ENCODE measurements at regions not wholly inside any gene's neighbourhood (a gene's known extent, or its start where the extent isn't known, plus 50 kb on each side); places are given as distances from the start of the nearest gene placed in this dataset.

DNA sequence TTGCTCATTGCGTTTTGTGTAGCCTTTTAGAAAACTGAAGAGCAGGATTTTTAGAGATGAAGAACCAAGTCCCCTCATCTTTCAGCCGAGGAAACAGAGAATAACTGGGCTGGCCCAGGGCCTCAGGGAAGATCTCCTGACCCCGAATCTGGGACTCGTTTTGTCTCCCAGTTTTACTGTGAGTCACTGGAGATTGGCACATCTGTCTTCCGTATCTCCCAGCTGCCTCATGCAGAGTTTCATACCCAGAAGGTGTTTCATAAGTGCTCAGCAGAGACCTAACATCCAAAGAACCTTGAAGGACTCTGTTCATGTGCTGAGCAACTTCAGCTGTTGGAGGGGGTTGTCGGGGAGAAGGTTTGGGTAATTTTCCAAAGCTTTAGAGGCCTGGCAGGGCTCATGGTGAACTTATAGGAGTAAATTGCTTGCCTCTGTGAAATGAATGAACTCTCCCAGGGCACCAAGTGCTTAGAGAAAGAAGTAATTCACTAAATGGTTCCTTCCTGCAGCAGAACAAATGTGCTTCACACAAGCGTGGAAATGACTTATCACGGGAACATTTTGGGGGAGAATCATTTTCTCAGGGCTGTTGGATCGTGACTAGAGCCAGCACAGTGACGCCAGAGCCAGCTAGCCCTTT lies 121.4 kb downstream of the FAM43A start:
- no peaks in the 10 kb centered on the region for H3K79me2 ChIP-seq (ENCODE audit: low read length)
- H3K4me1 ChIP-seq (ENCODE audit: low read length) = no peaks in the 10 kb centered on the region
- H3K27me3 ChIP-seq (replicated peaks; ENCODE audit: insufficient read depth, low read length) = no peaks in the 10 kb centered on the region
- DNase-seq = no peak
- H2AFZ ChIP-seq (ENCODE audit: low read length) = no peak overlapping the region
- TF ChIP-seq EZH2 (optimal IDR thresholded peaks at IDR 0.05; ENCODE audit: low read depth, low read length) (no peak), EZH2phosphoT487 (IDR thresholded peaks at IDR 0.05; ENCODE audit: low read length) (no peak)
- TF ChIP-seq, protein P1, sequence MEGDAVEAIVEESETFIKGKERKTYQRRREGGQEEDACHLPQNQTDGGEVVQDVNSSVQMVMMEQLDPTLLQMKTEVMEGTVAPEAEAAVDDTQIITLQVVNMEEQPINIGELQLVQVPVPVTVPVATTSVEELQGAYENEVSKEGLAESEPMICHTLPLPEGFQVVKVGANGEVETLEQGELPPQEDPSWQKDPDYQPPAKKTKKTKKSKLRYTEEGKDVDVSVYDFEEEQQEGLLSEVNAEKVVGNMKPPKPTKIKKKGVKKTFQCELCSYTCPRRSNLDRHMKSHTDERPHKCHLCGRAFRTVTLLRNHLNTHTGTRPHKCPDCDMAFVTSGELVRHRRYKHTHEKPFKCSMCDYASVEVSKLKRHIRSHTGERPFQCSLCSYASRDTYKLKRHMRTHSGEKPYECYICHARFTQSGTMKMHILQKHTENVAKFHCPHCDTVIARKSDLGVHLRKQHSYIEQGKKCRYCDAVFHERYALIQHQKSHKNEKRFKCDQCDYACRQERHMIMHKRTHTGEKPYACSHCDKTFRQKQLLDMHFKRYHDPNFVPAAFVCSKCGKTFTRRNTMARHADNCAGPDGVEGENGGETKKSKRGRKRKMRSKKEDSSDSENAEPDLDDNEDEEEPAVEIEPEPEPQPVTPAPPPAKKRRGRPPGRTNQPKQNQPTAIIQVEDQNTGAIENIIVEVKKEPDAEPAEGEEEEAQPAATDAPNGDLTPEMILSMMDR (IDR thresholded peaks at IDR 0.05; ENCODE audit: low read length) = no peak
- H3K9me3 ChIP-seq (replicated peaks; ENCODE audit: insufficient read depth, low read length) = no peaks in the 10 kb centered on the region
- no peak overlapping the region for H3K4me2 ChIP-seq (ENCODE audit: low read depth, low read length)
- H3K9me2 ChIP-seq (replicated peaks; ENCODE audit: insufficient read depth, low read length) = no peaks in the 10 kb centered on the region
- no peak overlapping the region for H3K9ac ChIP-seq (ENCODE audit: low read length)
- no peak overlapping the region for H3K27ac ChIP-seq (ENCODE audit: low read length)
- H3F3A ChIP-seq (ENCODE audit: insufficient read depth, low read length) = no peaks in the 10 kb centered on the region
- H3K36me3 ChIP-seq (replicated peaks; ENCODE audit: insufficient read depth, low read length) = no peaks in the 10 kb centered on the region
- no peak overlapping the region for H3K4me3 ChIP-seq (ENCODE audit: low read length)
- H4K20me1 ChIP-seq (ENCODE audit: insufficient read depth, low read length) = no peaks in the 10 kb centered on the region

DNA sequence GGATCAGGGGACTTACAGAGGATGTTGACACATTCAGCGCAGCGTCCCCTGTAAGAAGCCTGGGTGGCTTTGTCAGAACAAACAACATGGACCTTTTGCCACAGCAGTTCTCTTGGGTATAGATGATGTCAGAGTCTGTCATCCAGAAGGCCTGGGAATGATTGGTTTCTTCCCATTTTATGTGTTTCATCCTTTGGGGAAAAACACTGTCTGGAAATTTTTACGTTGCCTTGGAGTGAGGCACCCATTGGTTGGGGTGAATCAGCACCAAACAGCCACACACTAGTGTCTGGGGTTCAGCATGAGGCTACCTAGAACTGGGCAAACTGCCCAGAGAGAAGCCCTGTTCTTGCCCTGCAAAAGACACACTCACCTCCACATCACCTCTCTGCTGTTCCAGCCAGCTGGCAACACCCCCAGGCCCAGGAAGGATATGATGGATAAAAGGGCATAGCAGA lies 123.0 kb downstream of the FAM43A start:
- H3K9me3 ChIP-seq (replicated peaks; ENCODE audit: insufficient read depth, low read length) = no peaks in the 10 kb centered on the region
- H3F3A ChIP-seq (ENCODE audit: insufficient read depth, low read length) = no peaks in the 10 kb centered on the region
- H3K79me2 ChIP-seq (ENCODE audit: low read length) = no peaks in the 10 kb centered on the region
- H2AFZ ChIP-seq (ENCODE audit: low read length) = no peak overlapping the region
- H3K27me3 ChIP-seq (replicated peaks; ENCODE audit: insufficient read depth, low read length) = no peaks in the 10 kb centered on the region
- H3K9ac ChIP-seq (ENCODE audit: low read length) = no peak overlapping the region
- H3K9me2 ChIP-seq (replicated peaks; ENCODE audit: insufficient read depth, low read length) = no peaks in the 10 kb centered on the region
- no peak for DNase-seq
- H3K4me2 ChIP-seq (ENCODE audit: low read depth, low read length) = no peak overlapping the region
- no peaks in the 10 kb centered on the region for H4K20me1 ChIP-seq (ENCODE audit: insufficient read depth, low read length)
- H3K4me1 ChIP-seq (ENCODE audit: low read length) = no peaks in the 10 kb centered on the region
- TF ChIP-seq EZH2 (optimal IDR thresholded peaks at IDR 0.05; ENCODE audit: low read depth, low read length) (no peak), EZH2phosphoT487 (IDR thresholded peaks at IDR 0.05; ENCODE audit: low read length) (no peak)
- TF ChIP-seq, protein P1 (IDR thresholded peaks at IDR 0.05; ENCODE audit: low read length) = no peak
- H3K36me3 ChIP-seq (replicated peaks; ENCODE audit: insufficient read depth, low read length) = no peaks in the 10 kb centered on the region
- no peak overlapping the region for H3K4me3 ChIP-seq (ENCODE audit: low read length)
- H3K27ac ChIP-seq (ENCODE audit: low read length) = no peak overlapping the region

DNA sequence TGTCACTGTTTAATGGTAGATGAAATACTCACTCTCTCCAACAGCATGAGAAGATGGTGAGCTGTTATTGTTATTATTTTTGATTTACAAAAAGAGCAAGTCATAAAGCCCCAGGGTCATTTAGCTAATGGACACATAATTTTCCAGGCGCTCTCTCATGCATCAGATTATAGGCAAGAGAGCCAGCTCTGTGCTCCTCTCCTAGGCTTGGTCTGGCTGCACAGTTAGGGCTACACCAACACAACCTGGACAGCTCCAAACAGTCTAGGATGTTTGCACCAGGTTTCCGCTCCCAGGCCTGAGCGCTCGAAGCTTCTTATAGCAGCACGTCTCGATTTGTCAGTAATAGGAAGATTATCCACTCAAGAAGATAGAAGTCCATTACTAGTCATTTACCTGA lies 123.7 kb downstream of the FAM43A start:
- TF ChIP-seq, protein P1 (IDR thresholded peaks at IDR 0.05; ENCODE audit: low read length) = no peak
- TF ChIP-seq EZH2 (optimal IDR thresholded peaks at IDR 0.05; ENCODE audit: low read depth, low read length) = no peak
- TF ChIP-seq EZH2phosphoT487 (IDR thresholded peaks at IDR 0.05; ENCODE audit: low read length) = no peak
- Histone ChIP-seq H3K4me2 (ENCODE audit: low read depth, low read length) (no peak overlapping the region), H3K79me2 (ENCODE audit: low read length) (no peaks in the 10 kb centered on the region), H4K20me1 (ENCODE audit: insufficient read depth, low read length) (no peaks in the 10 kb centered on the region), H3K9me2 (replicated peaks; ENCODE audit: insufficient read depth, low read length) (no peaks in the 10 kb centered on the region), H3K36me3 (replicated peaks; ENCODE audit: insufficient read depth, low read length) (no peaks in the 10 kb centered on the region), H3K4me1 (ENCODE audit: low read length) (no peaks in the 10 kb centered on the region), H3K27ac (ENCODE audit: low read length) (no peak overlapping the region), H3F3A (ENCODE audit: insufficient read depth, low read length) (no peaks in the 10 kb centered on the region), H3K27me3 (replicated peaks; ENCODE audit: insufficient read depth, low read length) (no peaks in the 10 kb centered on the region), H3K9ac (ENCODE audit: low read length) (no peak overlapping the region), H3K4me3 (ENCODE audit: low read length) (no peak overlapping the region), H3K9me3 (replicated peaks; ENCODE audit: insufficient read depth, low read length) (no peaks in the 10 kb centered on the region), H2AFZ (ENCODE audit: low read length) (no peak overlapping the region)
- DNase-seq = no peak

Data from MM.1S (cell line).